ENCODE measurements at regions not wholly inside any gene's neighbourhood (a gene's known extent, or its start where the extent isn't known, plus 50 kb on each side); places are given as distances from the start of the nearest gene placed in this dataset.
"Not testable (repeated sequence)": the region's sequence is repeated elsewhere in the genome, so short reads cannot be mapped to it uniquely, and the experiment has no call there.

DNA sequence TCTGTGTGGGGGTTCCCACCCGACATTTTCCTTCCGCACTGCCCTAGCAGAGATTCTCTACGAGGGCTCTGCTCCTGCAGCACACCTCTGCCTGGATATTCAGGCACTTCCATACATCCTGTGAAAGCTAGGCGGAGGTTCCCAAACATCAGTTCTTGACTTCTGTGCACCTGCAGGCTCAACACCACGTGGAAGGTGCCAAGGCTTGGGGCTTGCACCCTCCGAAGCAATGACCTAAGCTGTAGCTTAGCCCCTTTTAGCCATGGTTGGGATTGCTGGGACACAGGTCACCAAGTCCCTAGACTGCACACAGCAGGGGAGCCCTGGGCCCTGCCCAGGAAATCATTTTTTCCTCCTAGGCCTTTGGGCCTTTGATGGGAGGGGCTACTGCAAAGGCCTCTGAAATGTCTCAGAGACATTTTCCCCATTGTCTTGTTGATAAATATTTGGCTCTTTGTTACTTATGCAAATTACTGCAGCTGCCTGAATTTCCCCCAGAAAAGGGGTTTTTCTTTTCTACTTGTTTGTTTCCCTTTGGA, 1004.8 kb downstream of the OLFM4 start:
- no peak for DNase-seq (ENCODE audit: low read depth, low spot score)
- POLR2A ChIA-PET, result no interaction called here
- TF ChIP-seq, protein P1, sequence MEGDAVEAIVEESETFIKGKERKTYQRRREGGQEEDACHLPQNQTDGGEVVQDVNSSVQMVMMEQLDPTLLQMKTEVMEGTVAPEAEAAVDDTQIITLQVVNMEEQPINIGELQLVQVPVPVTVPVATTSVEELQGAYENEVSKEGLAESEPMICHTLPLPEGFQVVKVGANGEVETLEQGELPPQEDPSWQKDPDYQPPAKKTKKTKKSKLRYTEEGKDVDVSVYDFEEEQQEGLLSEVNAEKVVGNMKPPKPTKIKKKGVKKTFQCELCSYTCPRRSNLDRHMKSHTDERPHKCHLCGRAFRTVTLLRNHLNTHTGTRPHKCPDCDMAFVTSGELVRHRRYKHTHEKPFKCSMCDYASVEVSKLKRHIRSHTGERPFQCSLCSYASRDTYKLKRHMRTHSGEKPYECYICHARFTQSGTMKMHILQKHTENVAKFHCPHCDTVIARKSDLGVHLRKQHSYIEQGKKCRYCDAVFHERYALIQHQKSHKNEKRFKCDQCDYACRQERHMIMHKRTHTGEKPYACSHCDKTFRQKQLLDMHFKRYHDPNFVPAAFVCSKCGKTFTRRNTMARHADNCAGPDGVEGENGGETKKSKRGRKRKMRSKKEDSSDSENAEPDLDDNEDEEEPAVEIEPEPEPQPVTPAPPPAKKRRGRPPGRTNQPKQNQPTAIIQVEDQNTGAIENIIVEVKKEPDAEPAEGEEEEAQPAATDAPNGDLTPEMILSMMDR (IDR thresholded peaks at IDR 0.05; ENCODE audit: low read depth, low read length), result no peak
- H3K4me3 ChIP-seq (ENCODE audit: low read depth, low read length), result no peak overlapping the region
- peaks cover 8% of the 10 kb centered on the region for H3K9me3 ChIP-seq (ENCODE audit: control insufficient read depth, insufficient read depth, low read length)
- no peaks in the 10 kb centered on the region for H3K27me3 ChIP-seq (ENCODE audit: control insufficient read depth, insufficient read depth, low read length)
- CTCF ChIA-PET, result no interaction called here
- H3K27ac ChIP-seq (ENCODE audit: low read depth, low read length), result no peak overlapping the region

DNA sequence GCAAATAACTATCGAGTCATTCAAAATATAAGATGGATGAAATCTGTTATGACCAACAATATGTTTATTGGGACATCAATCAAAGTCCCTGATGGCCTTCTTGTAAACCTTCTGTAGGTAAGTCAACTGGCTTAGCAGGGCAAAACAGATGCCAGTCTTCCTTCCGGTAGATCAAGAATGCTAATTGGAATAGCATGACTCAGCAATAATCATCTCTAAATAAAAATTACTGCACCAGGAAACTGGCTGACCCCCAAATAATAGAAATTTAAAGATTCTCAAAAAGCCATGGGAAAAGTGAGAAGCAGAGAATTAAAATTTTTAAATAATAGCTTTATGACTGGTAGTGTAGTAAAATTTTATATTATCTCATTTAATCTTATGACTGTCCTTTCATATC, 1005.4 kb downstream of the OLFM4 start:
- peaks cover 8% of the 10 kb centered on the region for H3K9me3 ChIP-seq (ENCODE audit: control insufficient read depth, insufficient read depth, low read length)
- CTCF ChIA-PET, result no interaction called here
- no peaks in the 10 kb centered on the region for H3K27me3 ChIP-seq (ENCODE audit: control insufficient read depth, insufficient read depth, low read length)
- no peak overlapping the region for H3K4me3 ChIP-seq (ENCODE audit: low read depth, low read length)
- no peak for DNase-seq (ENCODE audit: low read depth, low spot score)
- POLR2A ChIA-PET, result no interaction called here
- H3K27ac ChIP-seq (ENCODE audit: low read depth, low read length), result no peak overlapping the region
- TF ChIP-seq, protein P1 (IDR thresholded peaks at IDR 0.05; ENCODE audit: low read depth, low read length), result no peak

DNA sequence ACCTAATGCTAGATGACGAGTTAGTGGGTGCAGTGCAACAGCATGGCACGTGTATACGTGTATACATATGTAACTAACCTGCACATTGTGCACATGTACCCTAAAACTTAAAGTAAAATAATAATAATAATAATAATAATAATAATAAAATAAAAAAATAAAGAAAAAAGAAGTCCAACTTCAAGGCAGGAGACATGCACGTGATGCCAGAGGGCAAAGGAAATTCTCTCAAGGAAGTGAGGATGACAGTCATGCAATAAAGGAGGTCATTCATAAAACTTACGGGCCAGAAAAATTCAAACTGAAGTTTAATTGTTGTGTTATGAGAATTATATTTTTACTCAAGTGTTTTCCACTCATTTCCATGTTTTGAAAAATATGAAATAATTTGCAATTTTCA, 1028.8 kb downstream of the OLFM4 start:
- H3K27me3 ChIP-seq (ENCODE audit: control insufficient read depth, insufficient read depth, low read length); H3K4me3 ChIP-seq (ENCODE audit: low read depth, low read length); DNase-seq (ENCODE audit: low read depth, low spot score); H3K27ac ChIP-seq (ENCODE audit: low read depth, low read length); POLR2A ChIA-PET; CTCF ChIA-PET; H3K9me3 ChIP-seq (ENCODE audit: control insufficient read depth, insufficient read depth, low read length): not testable (repeated sequence)

DNA sequence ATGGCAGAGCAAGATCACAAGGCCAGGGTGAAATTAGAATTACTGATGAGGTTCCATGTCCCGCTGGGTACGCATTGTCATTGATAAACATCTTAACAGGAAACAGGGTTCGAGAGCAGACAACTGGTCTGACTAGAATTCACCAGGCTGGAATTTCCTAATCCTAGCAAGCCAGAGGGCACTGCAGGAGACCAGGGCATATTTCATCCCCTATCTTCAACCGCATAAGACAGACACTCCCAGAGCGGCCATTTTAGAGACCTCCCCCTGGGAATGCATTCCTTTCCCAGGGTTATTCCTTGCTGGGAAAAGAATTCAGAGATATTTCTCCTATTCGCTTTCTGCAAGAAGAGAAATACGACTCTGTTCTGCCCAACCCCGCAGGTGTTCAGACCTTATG, 1041.3 kb downstream of the OLFM4 start:
- H3K27ac ChIP-seq (ENCODE audit: low read depth, low read length); POLR2A ChIA-PET; DNase-seq (ENCODE audit: low read depth, low spot score); CTCF ChIA-PET; H3K4me3 ChIP-seq (ENCODE audit: low read depth, low read length); H3K27me3 ChIP-seq (ENCODE audit: control insufficient read depth, insufficient read depth, low read length): not testable (repeated sequence)
- peaks cover 14% of the 10 kb centered on the region for H3K9me3 ChIP-seq (ENCODE audit: control insufficient read depth, insufficient read depth, low read length)

DNA sequence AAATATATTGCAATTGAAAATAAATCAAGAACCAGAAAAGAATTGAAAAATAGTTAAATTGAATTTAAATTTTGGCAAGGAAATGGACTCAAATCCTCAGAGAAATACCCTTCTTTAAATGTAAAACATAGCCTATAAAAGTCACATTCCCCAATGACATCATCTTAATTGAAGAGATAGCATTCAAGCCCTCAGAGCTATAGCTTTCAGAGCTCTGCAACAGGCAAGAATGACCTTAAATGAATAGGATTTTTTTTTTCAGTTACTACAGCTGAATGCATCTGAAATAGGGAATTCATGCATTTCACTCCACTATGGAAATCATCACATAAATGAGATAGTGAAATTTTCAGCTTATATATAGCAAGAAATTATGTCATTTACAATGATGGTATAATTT, 1049.0 kb downstream of the OLFM4 start:
- Histone ChIP-seq H3K9me3 (ENCODE audit: control insufficient read depth, insufficient read depth, low read length) (peaks cover 11% of the 10 kb centered on the region), H3K27ac (ENCODE audit: low read depth, low read length) (no peak overlapping the region), H3K4me3 (ENCODE audit: low read depth, low read length) (no peak overlapping the region), H3K27me3 (ENCODE audit: control insufficient read depth, insufficient read depth, low read length) (no peaks in the 10 kb centered on the region)
- DNase-seq (ENCODE audit: low read depth, low spot score), result no peak
- ChIA-PET POLR2A (no interaction called here), CTCF (no interaction called here)
- TF ChIP-seq, protein P1 (IDR thresholded peaks at IDR 0.05; ENCODE audit: low read depth, low read length), result no peak

GRCh38 chr13:54078271-54078870, 1049.8 kb downstream of the OLFM4 start:
- no peak for DNase-seq (ENCODE audit: low read depth, low spot score)
- TF ChIP-seq, protein P1 (IDR thresholded peaks at IDR 0.05; ENCODE audit: low read depth, low read length), result no peak
- Histone ChIP-seq H3K27ac (ENCODE audit: low read depth, low read length) (no peak overlapping the region), H3K9me3 (ENCODE audit: control insufficient read depth, insufficient read depth, low read length) (peaks cover 11% of the 10 kb centered on the region), H3K27me3 (ENCODE audit: control insufficient read depth, insufficient read depth, low read length) (no peaks in the 10 kb centered on the region), H3K4me3 (ENCODE audit: low read depth, low read length) (no peak overlapping the region)
- ChIA-PET CTCF (no interaction called here), POLR2A (no interaction called here)

- H3K27ac ChIP-seq (ENCODE audit: low read depth, low read length); H3K4me3 ChIP-seq (ENCODE audit: low read depth, low read length); DNase-seq (ENCODE audit: low read depth, low spot score); H3K27me3 ChIP-seq (ENCODE audit: control insufficient read depth, insufficient read depth, low read length); CTCF ChIA-PET; POLR2A ChIA-PET: not testable (repeated sequence)
- peaks cover 11% of the 10 kb centered on the region for H3K9me3 ChIP-seq (ENCODE audit: control insufficient read depth, insufficient read depth, low read length)
These were observed 1053.7 kb downstream of the OLFM4 start for GRCh38 chr13:54082309-54082708.

Measured in AG04450 (cell line).